ENCODE measurements at regions not wholly inside any gene's neighbourhood (a gene's known extent, or its start where the extent isn't known, plus 50 kb on each side); places are given as distances from the start of the nearest gene placed in this dataset.

DNA sequence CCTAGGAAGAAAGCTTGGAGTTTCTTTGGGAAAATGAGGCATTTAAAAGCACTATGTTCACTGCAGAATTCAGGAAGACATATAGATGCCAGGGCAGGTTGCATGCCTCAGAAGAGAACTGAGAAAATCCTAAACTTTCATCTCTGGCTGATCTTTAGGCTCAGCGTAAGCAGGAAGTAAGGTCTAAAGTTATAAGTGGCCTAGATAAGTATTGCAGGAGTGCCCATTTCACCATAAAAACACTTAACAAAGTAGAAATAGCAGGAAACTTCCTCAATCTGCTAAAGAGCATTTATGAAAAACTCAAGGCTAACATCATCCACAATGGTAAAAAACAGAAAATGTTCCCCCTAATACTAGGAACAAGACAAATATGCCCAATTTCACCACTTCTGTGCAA is 320.3 kb downstream of the BMP2 start:
- TF ChIP-seq, protein P1, sequence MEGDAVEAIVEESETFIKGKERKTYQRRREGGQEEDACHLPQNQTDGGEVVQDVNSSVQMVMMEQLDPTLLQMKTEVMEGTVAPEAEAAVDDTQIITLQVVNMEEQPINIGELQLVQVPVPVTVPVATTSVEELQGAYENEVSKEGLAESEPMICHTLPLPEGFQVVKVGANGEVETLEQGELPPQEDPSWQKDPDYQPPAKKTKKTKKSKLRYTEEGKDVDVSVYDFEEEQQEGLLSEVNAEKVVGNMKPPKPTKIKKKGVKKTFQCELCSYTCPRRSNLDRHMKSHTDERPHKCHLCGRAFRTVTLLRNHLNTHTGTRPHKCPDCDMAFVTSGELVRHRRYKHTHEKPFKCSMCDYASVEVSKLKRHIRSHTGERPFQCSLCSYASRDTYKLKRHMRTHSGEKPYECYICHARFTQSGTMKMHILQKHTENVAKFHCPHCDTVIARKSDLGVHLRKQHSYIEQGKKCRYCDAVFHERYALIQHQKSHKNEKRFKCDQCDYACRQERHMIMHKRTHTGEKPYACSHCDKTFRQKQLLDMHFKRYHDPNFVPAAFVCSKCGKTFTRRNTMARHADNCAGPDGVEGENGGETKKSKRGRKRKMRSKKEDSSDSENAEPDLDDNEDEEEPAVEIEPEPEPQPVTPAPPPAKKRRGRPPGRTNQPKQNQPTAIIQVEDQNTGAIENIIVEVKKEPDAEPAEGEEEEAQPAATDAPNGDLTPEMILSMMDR (conservative IDR thresholded peaks at IDR 0.05 in 1 of 2, IDR thresholded peaks at IDR 0.05 in 1 of 2; ENCODE audit: extremely low read depth in 1 of 2, insufficient read depth in 1 of 2, low read depth in 1 of 2, low read length in 2 of 2), result no peak
- no peak for TF ChIP-seq EZH2 (IDR thresholded peaks at IDR 0.05; ENCODE audit: borderline replicate concordance, low read length)

All from mammary epithelial cell (primary cell).